ENCODE measurements at regions not wholly inside any gene's neighbourhood (a gene's known extent, or its start where the extent isn't known, plus 50 kb on each side); places are given as distances from the start of the nearest gene placed in this dataset.

GRCh38 chr15:66641485-66642315 lies 60.3 kb upstream of the SMAD6 start (continued):
- TF ChIP-seq ZNF707 (CRISPR knock-in tag; conservative IDR thresholded peaks at IDR 0.05) (no peak), VEZF1 (CRISPR knock-in tag; IDR thresholded peaks at IDR 0.05) (no peak), HDAC8 (tag; IDR thresholded peaks at IDR 0.05) (no peak)
- TF ChIP-seq, protein P1, sequence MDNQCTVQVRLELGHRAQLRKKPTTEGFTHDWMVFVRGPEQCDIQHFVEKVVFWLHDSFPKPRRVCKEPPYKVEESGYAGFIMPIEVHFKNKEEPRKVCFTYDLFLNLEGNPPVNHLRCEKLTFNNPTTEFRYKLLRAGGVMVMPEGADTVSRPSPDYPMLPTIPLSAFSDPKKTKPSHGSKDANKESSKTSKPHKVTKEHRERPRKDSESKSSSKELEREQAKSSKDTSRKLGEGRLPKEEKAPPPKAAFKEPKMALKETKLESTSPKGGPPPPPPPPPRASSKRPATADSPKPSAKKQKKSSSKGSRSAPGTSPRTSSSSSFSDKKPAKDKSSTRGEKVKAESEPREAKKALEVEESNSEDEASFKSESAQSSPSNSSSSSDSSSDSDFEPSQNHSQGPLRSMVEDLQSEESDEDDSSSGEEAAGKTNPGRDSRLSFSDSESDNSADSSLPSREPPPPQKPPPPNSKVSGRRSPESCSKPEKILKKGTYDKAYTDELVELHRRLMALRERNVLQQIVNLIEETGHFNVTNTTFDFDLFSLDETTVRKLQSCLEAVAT (IDR thresholded peaks at IDR 0.05) = no peak

DNA sequence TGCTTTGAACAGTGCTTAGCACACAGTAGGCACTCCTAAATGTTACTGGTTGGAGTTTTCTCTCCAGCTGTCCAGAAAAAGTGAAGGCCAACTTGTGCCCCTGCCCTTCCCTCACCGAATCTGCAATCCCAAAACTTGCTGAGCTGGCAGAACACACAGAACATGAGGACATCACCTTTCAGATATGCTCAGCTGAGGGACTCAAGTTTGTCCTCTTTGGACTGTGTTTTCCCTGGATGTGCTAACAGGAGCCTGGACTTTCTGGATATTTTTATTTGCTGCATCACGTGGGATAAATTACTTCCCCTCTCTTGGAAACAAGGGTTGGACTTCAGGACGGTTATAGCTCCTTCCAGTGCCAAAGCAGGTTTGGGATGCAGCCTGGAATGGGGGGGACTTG lies 59.5 kb upstream of the SMAD6 start:
- H4K20me1 ChIP-seq (replicated peaks; ENCODE audit: control insufficient read depth, insufficient read depth, low read length) = peaks cover 12% of the 10 kb centered on the region; the same call in 1 of the 2 replicates
- no peak for DNase-seq (ENCODE audit: extremely low read depth in 1 of 4, low spot score in 3 of 4)
- peaks cover 69% of the 10 kb centered on the region for H3K79me2 ChIP-seq (ENCODE audit: control insufficient read depth, insufficient read depth, low read length)
- no peaks in the 10 kb centered on the region for H3K9me3 ChIP-seq (replicated peaks; ENCODE audit: control insufficient read depth, insufficient read depth, low read depth, low read length)
- 50% methylated on average over 3 of the region's 3 CpGs for WGBS (ENCODE audit: insufficient coverage, low coverage, missing lambda C conversion rate)
- no peak overlapping the region for H3K27ac ChIP-seq (ENCODE audit: extremely low read depth, low read depth, low read length)
- no peak overlapping the region; a peak in 1 of 4 replicates for H3K9ac ChIP-seq (ENCODE audit: insufficient read depth in 1 of 2, low read depth in 2 of 2, low read length in 2 of 2)
- H3K9me1 ChIP-seq (ENCODE audit: control insufficient read depth, insufficient read depth, low read length) = no peaks in the 10 kb centered on the region
- H3K36me3 ChIP-seq (ENCODE audit: control insufficient read depth, insufficient read depth, low read length) = peaks cover 60% of the 10 kb centered on the region
- H3K27me3 ChIP-seq (ENCODE audit: control insufficient read depth in 2 of 2, insufficient read depth in 2 of 2, low read length in 2 of 2) = no peaks in the 10 kb centered on the region
- no peak for ATAC-seq
- FAIRE-seq = no peak
- ChIA-PET POLR2A (interaction anchor here (1.3 to 2.2 kb wide), 2 partner anchors 10 to 19 kb away, joined by 3 to 9 read pairs; no protein-coding TSS in a partner anchor), CTCF (ENCODE audit: low intra/inter-chr PET ratio) (no interaction called here)
- H3K4me2 ChIP-seq (ENCODE audit: insufficient read depth, low read length) = no peak overlapping the region
- H2AFZ ChIP-seq (ENCODE audit: low read depth, low read length) = no peak overlapping the region
- peaks cover 19 to 21% of the 10 kb centered on the region in 2 experiments for H3K4me1 ChIP-seq (replicated peaks in 1 of 2; ENCODE audit: control insufficient read depth in 2 of 2, insufficient read depth in 2 of 2, low read length in 2 of 2)
- in situ Hi-C loops (cut with MboI) (no loop called here), intact Hi-C loops (cut with micrococcal nuclease) (no loop called here)
- no TSS peak for BruUV-seq (replicated peaks)
- H3K4me3 ChIP-seq = no peak overlapping the region
- TF ChIP-seq, protein P2, sequence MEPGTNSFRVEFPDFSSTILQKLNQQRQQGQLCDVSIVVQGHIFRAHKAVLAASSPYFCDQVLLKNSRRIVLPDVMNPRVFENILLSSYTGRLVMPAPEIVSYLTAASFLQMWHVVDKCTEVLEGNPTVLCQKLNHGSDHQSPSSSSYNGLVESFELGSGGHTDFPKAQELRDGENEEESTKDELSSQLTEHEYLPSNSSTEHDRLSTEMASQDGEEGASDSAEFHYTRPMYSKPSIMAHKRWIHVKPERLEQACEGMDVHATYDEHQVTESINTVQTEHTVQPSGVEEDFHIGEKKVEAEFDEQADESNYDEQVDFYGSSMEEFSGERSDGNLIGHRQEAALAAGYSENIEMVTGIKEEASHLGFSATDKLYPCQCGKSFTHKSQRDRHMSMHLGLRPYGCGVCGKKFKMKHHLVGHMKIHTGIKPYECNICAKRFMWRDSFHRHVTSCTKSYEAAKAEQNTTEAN (CRISPR knock-in tag; IDR thresholded peaks at IDR 0.05) = no peak
- peak; percentile 85 for TF ChIP-seq MAFG (tag; conservative IDR thresholded peaks at IDR 0.05)
- TF ChIP-seq ZNF316 (IDR thresholded peaks at IDR 0.05) = peak; percentile 92
- TF ChIP-seq ZKSCAN1 (IDR thresholded peaks at IDR 0.05; ENCODE audit: low read depth, low read length) = peak; percentile 48; the same call in 1 of the 2 replicates
- TF ChIP-seq, protein P3, sequence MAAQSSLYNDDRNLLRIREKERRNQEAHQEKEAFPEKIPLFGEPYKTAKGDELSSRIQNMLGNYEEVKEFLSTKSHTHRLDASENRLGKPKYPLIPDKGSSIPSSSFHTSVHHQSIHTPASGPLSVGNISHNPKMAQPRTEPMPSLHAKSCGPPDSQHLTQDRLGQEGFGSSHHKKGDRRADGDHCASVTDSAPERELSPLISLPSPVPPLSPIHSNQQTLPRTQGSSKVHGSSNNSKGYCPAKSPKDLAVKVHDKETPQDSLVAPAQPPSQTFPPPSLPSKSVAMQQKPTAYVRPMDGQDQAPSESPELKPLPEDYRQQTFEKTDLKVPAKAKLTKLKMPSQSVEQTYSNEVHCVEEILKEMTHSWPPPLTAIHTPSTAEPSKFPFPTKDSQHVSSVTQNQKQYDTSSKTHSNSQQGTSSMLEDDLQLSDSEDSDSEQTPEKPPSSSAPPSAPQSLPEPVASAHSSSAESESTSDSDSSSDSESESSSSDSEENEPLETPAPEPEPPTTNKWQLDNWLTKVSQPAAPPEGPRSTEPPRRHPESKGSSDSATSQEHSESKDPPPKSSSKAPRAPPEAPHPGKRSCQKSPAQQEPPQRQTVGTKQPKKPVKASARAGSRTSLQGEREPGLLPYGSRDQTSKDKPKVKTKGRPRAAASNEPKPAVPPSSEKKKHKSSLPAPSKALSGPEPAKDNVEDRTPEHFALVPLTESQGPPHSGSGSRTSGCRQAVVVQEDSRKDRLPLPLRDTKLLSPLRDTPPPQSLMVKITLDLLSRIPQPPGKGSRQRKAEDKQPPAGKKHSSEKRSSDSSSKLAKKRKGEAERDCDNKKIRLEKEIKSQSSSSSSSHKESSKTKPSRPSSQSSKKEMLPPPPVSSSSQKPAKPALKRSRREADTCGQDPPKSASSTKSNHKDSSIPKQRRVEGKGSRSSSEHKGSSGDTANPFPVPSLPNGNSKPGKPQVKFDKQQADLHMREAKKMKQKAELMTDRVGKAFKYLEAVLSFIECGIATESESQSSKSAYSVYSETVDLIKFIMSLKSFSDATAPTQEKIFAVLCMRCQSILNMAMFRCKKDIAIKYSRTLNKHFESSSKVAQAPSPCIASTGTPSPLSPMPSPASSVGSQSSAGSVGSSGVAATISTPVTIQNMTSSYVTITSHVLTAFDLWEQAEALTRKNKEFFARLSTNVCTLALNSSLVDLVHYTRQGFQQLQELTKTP (IDR thresholded peaks at IDR 0.05; ENCODE audit: low read depth in 1 of 2, partially characterized antibody in 2 of 2) = no peak
- TF ChIP-seq C11orf30 (IDR thresholded peaks at IDR 0.05; ENCODE audit: low read depth) = peak; percentile 91
- no peak for TF ChIP-seq SUPT5H (IDR thresholded peaks at IDR 0.05)
- no peak for TF ChIP-seq ZNF217 (CRISPR knock-in tag; IDR thresholded peaks at IDR 0.05)

All from K562 (cell line).